Neuronal stem cell (in vitro differentiated cells): ENCODE measurements at regions not wholly inside any gene's neighbourhood (a gene's known extent, or its start where the extent isn't known, plus 50 kb on each side); places are given as distances from the start of the nearest gene placed in this dataset.

Experiments
- DNase-seq: peaks from one replicate; pipeline ENCODE4 v3.0.0-alpha.2; 2013; ENCODE audit warnings: low spot score
- H2AFZ ChIP-seq: one replicate; pipeline ENCODE4 v1.6.1; 2013; ENCODE audit warnings: mild to moderate bottlenecking, low read length, inconsistent platforms
- H2AK5ac ChIP-seq: 2 replicates; pipeline ENCODE4 v1.6.1; 2013; ENCODE audit warnings: low read depth, mild to moderate bottlenecking, inconsistent platforms, low read length, moderate library complexity, mixed read lengths
- H2BK120ac ChIP-seq: 2 replicates; pipeline ENCODE4 v1.6.1; 2013; ENCODE audit warnings: low read depth, mild to moderate bottlenecking, inconsistent platforms, low read length, moderate library complexity, mixed read lengths
- H2BK12ac ChIP-seq: one replicate; pipeline ENCODE4 v1.6.1; 2013; ENCODE audit warnings: low read length, inconsistent platforms
- H2BK15ac ChIP-seq: 2 replicates; pipeline ENCODE4 v1.6.1; 2013; ENCODE audit warnings: mild to moderate bottlenecking, low read length, inconsistent platforms, mixed read lengths
- H2BK5ac ChIP-seq: one replicate; pipeline ENCODE4 v1.6.1; 2013; ENCODE audit warnings: inconsistent platforms, mild to moderate bottlenecking, low read length, moderate library complexity
- H3K14ac ChIP-seq: one replicate; pipeline ENCODE4 v1.6.1; 2013; ENCODE audit warnings: low read length, inconsistent platforms
- H3K18ac ChIP-seq: 2 replicates; pipeline ENCODE4 v1.6.1; 2013; ENCODE audit warnings: low read length, inconsistent platforms
- H3K23ac ChIP-seq: 2 replicates; pipeline ENCODE4 v1.6.1; 2013; ENCODE audit warnings: low read depth, mild to moderate bottlenecking, mixed read lengths, low read length, inconsistent platforms; ENCODE audit not compliant: poor library complexity
- H3K27ac ChIP-seq: replicated peaks from 3 replicates; pipeline ENCODE4 v1.5.1; 2013; ENCODE audit warnings: low read length, inconsistent platforms
- H3K27me3 ChIP-seq, 3 experiments: 2 replicates each; pipeline ENCODE4 v1.6.1; 2013; ENCODE audit warnings: low read length in 3 of 3, mild to moderate bottlenecking in 2 of 3, inconsistent platforms in 1 of 3, low read depth in 1 of 3, mixed read lengths in 1 of 3, moderate library complexity in 1 of 3; ENCODE audit not compliant: control insufficient read depth in 3 of 3, insufficient read depth in 3 of 3
- H3K36me3 ChIP-seq, 2 donors: replicated peaks in 1 of 2; 2 replicates each; pipeline ENCODE4 v1.6.1; 2013; ENCODE audit warnings: low read length in 2 of 2; ENCODE audit not compliant: control insufficient read depth in 2 of 2, insufficient read depth in 2 of 2
- H3K4ac ChIP-seq: 2 replicates; pipeline ENCODE4 v1.6.1; 2013; ENCODE audit warnings: inconsistent platforms, mild to moderate bottlenecking, low read length, moderate library complexity
- H3K4me1 ChIP-seq, 2 donors: 1 replicate in 1 of 2; 2 replicates in 1 of 2; pipeline ENCODE4 v1.6.1; 2013; ENCODE audit warnings: low read length in 2 of 2, low read depth in 1 of 2; ENCODE audit not compliant: control insufficient read depth in 2 of 2, insufficient read depth in 1 of 2
- H3K4me2 ChIP-seq: one replicate; pipeline ENCODE4 v1.6.1; 2013; ENCODE audit warnings: mild to moderate bottlenecking, low read length, inconsistent platforms; ENCODE audit not compliant: insufficient read depth, poor library complexity, severe bottlenecking
- H3K4me3 ChIP-seq, 2 donors: 2 replicates each; pipeline ENCODE4 v1.5.1; 2013; ENCODE audit warnings: low read length in 2 of 2, mild to moderate bottlenecking in 2 of 2, inconsistent platforms in 1 of 2, moderate library complexity in 1 of 2
- H3K79me1 ChIP-seq: one replicate; pipeline ENCODE4 v1.6.1; 2013; ENCODE audit warnings: low read depth, mild to moderate bottlenecking, inconsistent platforms, low read length, moderate library complexity
- H3K9ac ChIP-seq: one replicate; pipeline ENCODE4 v1.6.1; 2013; ENCODE audit warnings: mild to moderate bottlenecking, low read depth, low read length, inconsistent platforms; ENCODE audit not compliant: poor library complexity
- H3K9me3 ChIP-seq, 2 donors: replicated peaks in 1 of 2; 2 replicates each; pipeline versions ENCODE3 to v1.6.1; 2013; ENCODE audit warnings: low read length in 2 of 2, mild to moderate bottlenecking in 2 of 2, inconsistent platforms in 1 of 2, low read depth in 1 of 2, mixed read lengths in 1 of 2, moderate library complexity in 1 of 2; ENCODE audit not compliant: control insufficient read depth in 2 of 2, insufficient read depth in 1 of 2
- H4K8ac ChIP-seq: one replicate; pipeline ENCODE4 v1.6.1; 2013; ENCODE audit warnings: low read depth, mild to moderate bottlenecking, inconsistent platforms, low read length, moderate library complexity
- H4K91ac ChIP-seq: one replicate; pipeline ENCODE4 v1.6.1; 2013; ENCODE audit warnings: low read length, low read depth, mild to moderate bottlenecking, inconsistent platforms; ENCODE audit not compliant: poor library complexity
- WGBS, 2 donors: extraction: QIAGEN DNeasy Blood & Tissue Kit; methylation state at CpG; one replicate each; pipeline ENCODE4 v1.1.7; 2013; ENCODE audit warnings: missing lambda C conversion rate in 2 of 2, mixed read lengths in 1 of 2; ENCODE audit not compliant: insufficient read length in 2 of 2, insufficient replicate concordance in 1 of 2; ENCODE audit errors: extremely low coverage in 2 of 2; 5-methylcytosine and 5-hydroxymethylcytosine counted together

- no peak overlapping the region for H2BK15ac ChIP-seq
- WGBS, 2 donors, result no CpG with 5 or more reads among the region's 1 CpG
- no peak overlapping the region for H2AK5ac ChIP-seq
- H2AFZ ChIP-seq, result no peak overlapping the region
- H3K4ac ChIP-seq, result no peak overlapping the region
- no peak overlapping the region for H2BK5ac ChIP-seq
- H3K79me1 ChIP-seq, result no peaks in the 10 kb centered on the region
- no peak overlapping the region for H4K91ac ChIP-seq
- no peak overlapping the region for H2BK12ac ChIP-seq
- no peak for DNase-seq
- peaks cover 2 to 3% of the 10 kb centered on the region in 2 donors for H3K9me3 ChIP-seq
- no peak overlapping the region for H3K27ac ChIP-seq
- no peaks in the 10 kb centered on the region for H3K4me1 ChIP-seq
- H3K36me3 ChIP-seq, result no peaks in the 10 kb centered on the region
- H3K4me3 ChIP-seq, result no peak overlapping the region
- H4K8ac ChIP-seq, result no peak overlapping the region
- H3K4me2 ChIP-seq, result no peak overlapping the region
- no peak overlapping the region for H3K14ac ChIP-seq
- no peak overlapping the region for H2BK120ac ChIP-seq
- H3K9ac ChIP-seq, result no peak overlapping the region
- H3K18ac ChIP-seq, result no peak overlapping the region
- H3K23ac ChIP-seq, result no peak overlapping the region
- no peaks in the 10 kb centered on the region for H3K27me3 ChIP-seq
Measured at GRCh38 chr4:35950442-35950841, 293.9 kb downstream of the ARAP2 start.

- no peak for DNase-seq
- no CpG with 5 or more reads among the region's 2 CpGs for WGBS, 2 donors
Measured at GRCh38 chr4:35952751-35953150, 291.6 kb downstream of the ARAP2 start.

GRCh38 chr4:35963383-35963782 lies 280.9 kb downstream of the ARAP2 start:
- H3K4me3 ChIP-seq, result no peak overlapping the region
- no peaks in the 10 kb centered on the region for H3K9me3 ChIP-seq
- no peak overlapping the region for H3K4me2 ChIP-seq
- no peak overlapping the region for H2BK15ac ChIP-seq
- H3K36me3 ChIP-seq, result no peaks in the 10 kb centered on the region
- WGBS, 2 donors, result no CpG with 5 or more reads among the region's 4 CpGs
- no peak overlapping the region for H3K9ac ChIP-seq
- H2BK12ac ChIP-seq, result no peak overlapping the region
- H3K23ac ChIP-seq, result no peak overlapping the region
- no peak overlapping the region for H2BK120ac ChIP-seq
- H2AFZ ChIP-seq, result no peak overlapping the region
- H3K27me3 ChIP-seq, result no peaks in the 10 kb centered on the region
- no peak overlapping the region for H3K27ac ChIP-seq
- no peaks in the 10 kb centered on the region for H3K79me1 ChIP-seq
- no peak overlapping the region for H4K8ac ChIP-seq
- no peak overlapping the region for H2BK5ac ChIP-seq
- peaks cover 0 to 1% of the 10 kb centered on the region in 2 donors for H3K4me1 ChIP-seq
- H4K91ac ChIP-seq, result no peak overlapping the region
- H3K4ac ChIP-seq, result no peak overlapping the region
- no peak for DNase-seq
- no peak overlapping the region for H3K14ac ChIP-seq
- H2AK5ac ChIP-seq, result no peak overlapping the region
- no peak overlapping the region for H3K18ac ChIP-seq

More at GRCh38 chr4:35952751-35953150, 291.6 kb downstream of the ARAP2 start:
- Histone ChIP-seq H3K9ac (no peak overlapping the region), H3K79me1 (no peaks in the 10 kb centered on the region), H3K4ac (no peak overlapping the region), H2BK5ac (no peak overlapping the region), H2BK15ac (no peak overlapping the region), H3K27ac (no peak overlapping the region), H3K18ac (no peak overlapping the region), H3K4me3 (no peak overlapping the region), H3K9me3 (peaks cover 3 to 4% of the 10 kb centered on the region in 2 donors), H3K4me2 (no peak overlapping the region), H4K8ac (no peak overlapping the region), H2AK5ac (no peak overlapping the region), H3K4me1 (no peaks in the 10 kb centered on the region), H2AFZ (no peak overlapping the region), H3K27me3 (no peaks in the 10 kb centered on the region), H2BK120ac (no peak overlapping the region), H3K14ac (no peak overlapping the region), H4K91ac (no peak overlapping the region), H3K36me3 (no peaks in the 10 kb centered on the region), H3K23ac (no peak overlapping the region), H2BK12ac (no peak overlapping the region)

GRCh38 chr4:35963974-35964515 lies 280.3 kb downstream of the ARAP2 start:
- no peak for DNase-seq
- Histone ChIP-seq H4K8ac (no peak overlapping the region), H3K27me3 (no peaks in the 10 kb centered on the region), H2AFZ (no peak overlapping the region), H3K14ac (no peak overlapping the region), H3K4me3 (no peak overlapping the region), H3K4ac (no peak overlapping the region), H3K4me1 (peaks cover 0 to 1% of the 10 kb centered on the region in 2 donors), H3K23ac (no peak overlapping the region), H3K79me1 (no peaks in the 10 kb centered on the region), H2BK120ac (no peak overlapping the region), H3K4me2 (no peak overlapping the region), H3K36me3 (no peaks in the 10 kb centered on the region), H3K18ac (no peak overlapping the region), H2BK15ac (no peak overlapping the region), H3K27ac (no peak overlapping the region), H2BK12ac (no peak overlapping the region), H2AK5ac (no peak overlapping the region), H3K9ac (no peak overlapping the region), H2BK5ac (no peak overlapping the region), H4K91ac (no peak overlapping the region), H3K9me3 (no peaks in the 10 kb centered on the region)
- WGBS, 2 donors, result 100% methylated on average over 1 of the region's 5 CpGs; no CpG with 5 or more reads in 1 of the 2 donors
